COLO829 (cell line): ENCODE measurements at regions not wholly inside any gene's neighbourhood (a gene's known extent, or its start where the extent isn't known, plus 50 kb on each side); places are given as distances from the start of the nearest gene placed in this dataset.
"Not testable (repeated sequence)": the region's sequence is repeated elsewhere in the genome, so short reads cannot be mapped to it uniquely, and the experiment has no call there.

ENCODE experiments used
- DNase-seq: peaks from one replicate; pipeline ENCODE4 v3.0.0; 2012; ENCODE audit warnings: low spot score

GRCh38 chr2:16392647-16393499 is 272.8 kb downstream of the CYRIA start:
- DNase-seq = no peak

DNA sequence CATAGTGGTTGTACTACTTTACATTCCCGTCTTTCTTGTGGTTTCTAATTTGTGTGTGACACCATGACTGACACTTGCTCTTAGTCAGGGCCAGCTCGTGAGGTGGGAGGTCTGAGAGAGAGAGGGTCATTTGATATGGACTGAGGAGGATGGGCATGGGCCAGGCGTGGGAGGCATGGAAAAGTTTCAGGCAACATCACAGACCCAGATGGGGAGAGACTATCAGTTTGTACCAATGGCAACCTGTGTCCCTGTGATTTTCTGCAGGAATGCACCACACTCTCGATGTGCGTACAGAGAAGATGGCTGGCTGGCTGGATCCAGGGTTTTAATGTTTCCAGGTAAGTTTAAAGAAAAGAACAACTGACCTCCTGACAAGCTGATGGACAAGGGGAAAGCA is 273.6 kb downstream of the CYRIA start:
- DNase-seq = no peak

DNA sequence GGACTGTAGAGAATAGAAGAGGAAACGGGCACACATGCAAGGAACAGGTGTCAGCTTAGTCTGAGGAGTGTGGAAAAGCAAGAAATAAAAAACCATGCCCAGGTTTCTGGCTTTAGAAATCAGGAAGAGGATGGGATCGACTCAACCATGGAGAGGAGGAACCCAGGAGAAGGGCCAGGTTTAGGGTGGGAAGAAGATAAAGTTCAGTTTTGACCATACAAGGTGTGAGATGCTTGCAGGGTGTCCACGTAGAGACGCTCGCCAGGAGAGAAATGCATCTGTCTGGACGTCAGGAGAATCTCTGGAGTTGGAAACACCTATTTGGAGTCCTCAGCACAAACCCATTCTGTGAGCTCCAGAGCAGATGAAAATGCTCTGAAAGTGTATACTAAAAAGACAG is 275.1 kb downstream of the CYRIA start:
- no peak for DNase-seq

DNA sequence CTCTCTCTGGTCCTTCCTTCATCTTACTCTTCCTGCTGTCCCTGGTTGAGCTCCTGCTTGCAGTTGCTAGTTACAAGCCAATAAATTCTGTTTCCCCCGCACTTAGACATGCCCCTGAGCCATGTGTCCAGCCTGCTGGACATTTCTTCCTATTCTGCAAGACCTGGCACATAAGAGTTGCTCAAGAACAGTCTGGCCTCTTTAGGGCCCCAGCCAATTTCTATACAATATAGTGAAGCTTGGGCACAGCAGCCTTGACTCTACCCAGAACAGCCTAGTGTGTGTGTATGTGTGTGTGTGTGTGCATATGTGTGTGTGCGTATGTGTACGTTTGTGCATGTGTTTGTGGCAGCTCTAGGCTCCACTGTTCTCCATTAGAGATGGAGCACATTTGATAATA is 276.0 kb downstream of the CYRIA start:
- no peak for DNase-seq

- not testable (repeated sequence) for DNase-seq
Measured at GRCh38 chr2:16388199-16388830, 277.3 kb downstream of the CYRIA start.

DNA sequence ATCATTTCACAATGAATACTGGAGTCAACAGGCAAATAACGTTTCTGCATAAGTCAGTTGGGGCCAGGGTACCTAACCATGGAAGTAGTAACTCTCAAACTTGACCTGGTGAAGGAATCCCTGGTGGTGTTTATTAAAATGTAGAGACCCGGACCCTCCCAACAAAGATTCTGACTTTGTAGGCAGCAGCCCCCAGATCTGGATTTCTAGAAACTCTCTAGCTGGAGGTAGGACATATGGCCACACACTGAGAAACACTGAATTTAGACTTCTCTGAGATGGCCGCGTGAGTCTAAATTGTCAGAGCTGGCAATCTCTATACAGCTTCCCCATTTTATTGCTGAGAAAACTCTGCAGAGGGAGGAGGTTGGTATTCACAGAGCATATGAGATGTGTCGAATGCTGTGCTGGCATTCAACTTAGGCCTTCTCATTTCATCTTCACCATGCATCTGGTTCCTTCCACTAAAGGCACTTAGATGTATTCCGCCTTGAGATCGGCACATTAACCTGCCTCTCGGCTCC is 278.1 kb downstream of the CYRIA start:
- DNase-seq = no peak

DNA sequence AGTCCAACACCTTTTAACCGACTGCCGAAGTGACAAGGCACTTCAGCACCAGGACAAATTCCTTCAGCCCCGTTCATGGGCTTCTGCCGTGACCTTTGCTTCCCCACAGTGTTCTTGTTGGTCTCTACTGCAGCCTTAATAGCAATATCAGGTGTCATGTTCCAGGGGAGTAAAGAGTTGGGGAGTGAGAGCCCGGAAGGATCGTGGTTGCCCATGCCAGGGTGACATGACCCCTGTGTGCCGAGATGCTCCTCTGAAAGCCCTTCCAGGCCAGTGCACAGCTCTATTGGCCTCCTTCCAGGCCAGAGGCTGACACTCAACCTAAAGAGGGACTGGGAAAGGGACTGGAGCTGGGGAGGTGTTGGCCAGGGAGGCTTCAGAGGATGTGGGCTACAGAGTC is 279.2 kb downstream of the CYRIA start:
- DNase-seq = no peak

DNA sequence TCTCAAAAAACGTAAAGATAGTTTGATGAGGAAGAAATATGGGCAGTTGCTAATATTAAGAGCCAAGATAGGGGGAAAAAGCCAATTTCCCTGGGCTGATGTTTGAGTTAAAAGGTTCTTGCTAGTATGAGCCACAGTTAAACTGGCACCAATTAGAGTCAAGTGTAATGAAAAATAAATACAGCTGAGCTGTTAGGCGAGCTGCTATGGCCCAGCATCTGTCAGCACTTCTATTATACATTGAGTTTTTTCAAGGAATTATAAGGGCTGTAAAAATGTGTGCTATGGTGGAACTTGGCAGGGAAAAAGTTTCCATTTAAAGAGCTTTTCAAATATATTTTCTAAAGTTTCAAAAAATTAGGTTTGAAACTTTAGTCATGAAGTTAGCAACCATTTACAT is 279.6 kb downstream of the CYRIA start:
- DNase-seq = no peak

DNA sequence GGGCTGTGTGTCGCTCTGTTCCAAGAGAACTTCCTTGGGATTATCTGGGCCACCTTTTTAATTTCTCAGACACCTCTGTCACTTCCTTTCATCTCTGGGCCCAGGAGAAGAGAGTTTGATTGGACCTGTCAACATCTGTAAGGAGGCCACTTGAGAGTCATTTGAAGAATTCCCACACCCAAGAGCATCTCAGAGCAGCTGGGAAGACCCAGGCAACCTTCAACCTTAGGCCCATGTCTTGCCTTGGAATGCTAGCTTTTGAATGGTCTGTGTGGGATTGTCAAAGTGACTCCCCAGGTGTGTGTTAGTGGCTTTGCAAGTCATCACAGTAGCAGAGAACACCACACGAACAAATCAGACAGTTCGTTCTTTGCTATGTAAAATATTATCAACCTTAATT is 280.3 kb downstream of the CYRIA start:
- DNase-seq = no peak

DNA sequence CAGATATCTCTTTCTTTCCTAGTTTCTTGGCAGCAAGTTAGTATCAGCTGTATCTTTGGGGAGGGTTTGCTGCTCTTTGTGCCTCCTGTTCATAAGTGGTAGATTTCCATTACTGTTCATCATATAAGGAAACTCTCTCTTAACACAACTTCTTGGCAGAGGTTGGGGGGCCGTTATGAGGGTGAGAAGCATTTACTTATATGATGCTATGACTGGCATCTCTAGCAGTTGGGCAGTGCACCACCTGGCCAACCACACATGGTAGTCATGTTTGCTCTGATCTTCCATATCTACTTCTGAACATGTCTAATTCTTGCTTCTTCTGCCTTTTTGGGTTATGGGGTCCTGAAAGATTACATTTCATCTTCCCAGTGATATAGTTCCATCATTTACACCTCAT is 282.2 kb downstream of the CYRIA start:
- DNase-seq = no peak

DNA sequence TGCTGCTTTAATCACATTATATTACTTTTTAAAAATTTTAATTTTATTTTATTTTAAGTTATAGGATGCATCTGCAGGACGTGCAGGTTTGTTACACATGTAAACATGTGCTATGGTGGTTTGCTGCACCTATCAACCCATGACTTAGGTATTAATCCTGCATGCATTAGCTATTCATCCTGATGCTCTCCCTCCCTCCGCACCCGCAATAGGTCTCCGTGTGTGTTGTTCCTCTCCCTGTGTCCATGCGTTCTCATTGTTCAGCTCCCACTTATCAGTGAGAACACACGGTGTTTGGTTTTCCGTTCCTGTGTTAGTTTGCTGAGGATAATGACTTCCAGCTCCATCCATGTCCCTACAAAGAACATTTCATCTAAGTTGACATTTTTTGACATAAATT is 283.2 kb downstream of the CYRIA start:
- no peak for DNase-seq

GRCh38 chr2:16381511-16381910 is 284.1 kb downstream of the CYRIA start:
- no peak for DNase-seq

GRCh38 chr2:16379901-16380300 is 285.7 kb downstream of the CYRIA start:
- DNase-seq = not testable (repeated sequence)

- DNase-seq = not testable (repeated sequence)
Measured at GRCh38 chr2:16379061-16379460, 286.6 kb downstream of the CYRIA start.

DNA sequence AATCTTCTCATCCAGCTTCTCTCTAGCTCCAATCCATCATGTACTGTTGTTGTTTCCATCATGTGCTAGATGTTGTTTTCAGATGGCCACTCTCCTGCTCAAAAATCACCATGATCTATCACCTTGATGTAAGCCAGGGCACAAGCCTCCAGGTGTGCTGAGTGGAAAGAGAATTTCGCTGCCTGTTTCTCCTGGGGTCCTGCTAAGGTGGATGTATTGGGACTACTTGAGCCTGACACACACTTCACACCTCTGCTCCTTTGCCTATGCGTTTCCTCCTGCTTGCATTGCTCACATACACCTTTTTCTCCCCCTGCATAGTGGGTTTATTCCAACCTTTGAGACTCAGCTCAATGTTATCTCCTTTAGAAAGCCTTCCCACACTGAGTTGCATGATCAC is 287.6 kb downstream of the CYRIA start:
- DNase-seq = no peak

- no peak for DNase-seq
Measured at GRCh38 chr2:16375981-16376380, 289.7 kb downstream of the CYRIA start.

GRCh38 chr2:16375351-16375750 is 290.3 kb downstream of the CYRIA start:
- no peak for DNase-seq

DNA sequence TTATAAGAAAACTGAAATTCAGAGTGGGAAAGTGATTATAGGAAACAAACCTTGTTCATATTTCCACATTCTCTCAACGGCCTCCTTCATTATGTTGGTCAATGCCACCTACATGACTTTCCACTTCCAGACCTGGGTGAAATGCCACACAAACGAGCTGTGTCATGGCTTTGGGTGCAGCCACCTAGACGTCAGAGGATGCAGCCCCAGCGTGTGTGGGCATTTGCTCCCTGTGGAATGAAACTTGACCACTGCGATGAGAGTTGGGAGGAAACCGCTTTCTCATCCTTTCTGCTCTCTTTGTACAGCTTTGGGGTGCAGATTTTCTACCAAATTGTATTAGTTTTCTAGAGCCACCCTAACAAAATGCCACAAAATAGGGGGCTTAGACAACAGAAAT is 291.0 kb downstream of the CYRIA start:
- no peak for DNase-seq

DNA sequence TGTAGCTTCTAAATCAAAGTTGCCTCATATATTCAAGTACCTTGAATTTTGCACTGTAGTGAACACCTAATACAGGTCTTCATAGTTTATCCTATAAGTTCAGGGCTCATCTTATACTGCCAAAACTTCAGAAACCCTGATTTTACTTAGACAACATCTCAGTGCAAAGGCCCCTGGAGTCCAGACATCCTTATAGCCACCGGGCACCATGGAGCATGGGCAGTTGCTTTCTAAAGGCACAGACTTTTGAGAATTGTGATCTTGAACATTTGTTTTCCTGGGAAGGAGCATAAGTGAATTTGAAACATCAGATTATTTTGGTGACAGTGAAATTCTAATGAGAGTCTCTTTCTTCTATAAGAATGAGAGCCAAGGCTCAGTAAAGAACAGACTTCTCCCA is 292.3 kb downstream of the CYRIA start:
- no peak for DNase-seq

- no peak for DNase-seq
Measured at GRCh38 chr2:16371751-16372150, 293.9 kb downstream of the CYRIA start.

GRCh38 chr2:16368951-16369350 is 296.7 kb downstream of the CYRIA start:
- DNase-seq = no peak

DNA sequence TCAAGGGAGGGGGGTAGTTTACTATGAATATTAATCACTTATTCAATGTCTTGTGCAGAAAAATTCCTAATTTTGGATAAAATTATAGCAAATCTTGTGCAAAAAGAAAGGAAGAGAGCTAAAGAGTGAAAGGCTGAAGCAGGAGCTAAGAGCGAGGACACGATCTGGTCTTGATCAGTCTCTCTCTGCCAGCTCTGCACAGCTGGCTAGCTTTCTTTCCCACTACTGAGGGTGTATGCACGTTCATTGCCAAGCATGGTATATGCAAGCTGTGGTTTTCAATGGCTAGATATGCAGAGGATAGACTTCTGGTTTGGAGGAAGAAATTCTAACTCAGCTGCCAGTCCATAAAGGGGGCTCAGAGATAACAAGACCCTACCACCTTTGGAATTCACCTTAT is 297.3 kb downstream of the CYRIA start:
- no peak for DNase-seq

DNA sequence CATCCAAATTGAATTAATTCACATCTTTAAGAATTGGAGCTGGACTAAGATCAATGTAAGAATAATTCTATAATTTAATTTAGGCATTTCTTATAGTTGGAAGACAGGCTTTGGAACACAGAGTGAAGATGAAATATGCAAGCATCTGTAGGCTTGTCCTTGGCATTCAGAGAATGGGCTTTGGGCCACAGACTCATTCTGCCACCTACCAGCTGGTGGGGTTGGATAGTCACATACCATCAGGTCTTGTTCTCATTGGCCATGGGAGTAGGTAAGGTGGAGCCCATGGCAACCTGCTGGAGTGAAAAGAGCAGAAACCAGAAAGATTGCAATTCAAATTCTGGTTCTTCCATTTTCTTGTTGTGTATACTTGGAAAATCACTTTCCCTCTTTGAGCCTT is 300.3 kb downstream of the CYRIA start:
- no peak for DNase-seq

GRCh38 chr2:16363581-16363980 is 302.1 kb downstream of the CYRIA start:
- no peak for DNase-seq
